Mesothelial cell of epicardium (in vitro differentiated cells): ENCODE measurements at regions not wholly inside any gene's neighbourhood (a gene's known extent, or its start where the extent isn't known, plus 50 kb on each side); places are given as distances from the start of the nearest gene placed in this dataset.

Source experiments
- DNase-seq, 2 experiments: peaks; one replicate each; pipeline ENCODE4 v3.0.0; 2021; ENCODE audit warnings: low spot score in 2 of 2; ENCODE audit not compliant: unreplicated experiment in 2 of 2
- H3K27ac Mint-ChIP-seq: 2 replicates; pipeline ENCODE4 v1.8.0; 2021; ENCODE audit warnings: mixed read lengths
- H3K27me3 Mint-ChIP-seq: 2 replicates; pipeline ENCODE4 v1.8.0; 2021; ENCODE audit warnings: low read depth, mixed read lengths
- H3K36me3 Mint-ChIP-seq: 2 replicates; pipeline ENCODE4 v1.8.0; 2021; ENCODE audit warnings: mixed read lengths
- H3K4me1 Mint-ChIP-seq: 2 replicates; pipeline ENCODE4 v1.8.0; 2021; ENCODE audit warnings: mixed read lengths
- H3K4me3 Mint-ChIP-seq: 2 replicates; pipeline ENCODE4 v1.8.0; 2021; ENCODE audit warnings: mild to moderate bottlenecking, moderate library complexity, mixed read lengths
- H3K9me3 Mint-ChIP-seq: 2 replicates; pipeline ENCODE4 v1.8.0; 2021; ENCODE audit warnings: mixed read lengths
- CTCF ChIP-seq: fragments of 200-600 bp; sonication (generic); IDR thresholded peaks from one replicate; pipeline ENCODE4 v1.5.0; 2021; ENCODE audit warnings: antibody characterized with exemption; ENCODE audit not compliant: unreplicated experiment

GRCh38 chr7:124681946-124682345 lies 83.6 kb downstream of the GPR37 start:
- no peaks in the 10 kb centered on the region for H3K4me1 Mint-ChIP-seq
- no peaks in the 10 kb centered on the region for H3K9me3 Mint-ChIP-seq
- H3K36me3 Mint-ChIP-seq, result no peaks in the 10 kb centered on the region
- H3K27me3 Mint-ChIP-seq, result no peaks in the 10 kb centered on the region
- TF ChIP-seq CTCF, result no peak
- no peak overlapping the region for H3K27ac Mint-ChIP-seq
- no peak overlapping the region for H3K4me3 Mint-ChIP-seq
- DNase-seq, result no peak

DNA sequence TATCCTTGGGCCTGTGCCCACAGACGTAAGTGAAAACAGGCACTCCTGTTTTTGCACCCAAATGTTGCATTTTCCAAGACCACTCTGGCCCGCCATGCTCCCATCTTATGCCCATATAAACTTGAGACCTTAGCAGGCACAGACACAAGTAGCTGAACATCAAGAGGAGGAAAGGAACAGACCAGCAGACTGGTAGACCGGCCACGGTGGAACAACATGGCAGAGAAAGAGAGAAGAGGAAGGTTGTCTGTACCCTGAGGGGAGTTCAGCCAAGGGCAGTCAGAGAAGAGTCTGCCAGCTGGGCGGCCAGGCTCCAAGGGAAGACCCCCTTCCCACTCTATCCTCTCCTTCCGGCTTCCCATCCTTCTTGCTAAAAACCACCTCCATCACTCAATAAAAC lies 85.3 kb downstream of the GPR37 start:
- Mint-ChIP-seq H3K9me3 (no peaks in the 10 kb centered on the region), H3K4me1 (no peaks in the 10 kb centered on the region), H3K36me3 (no peaks in the 10 kb centered on the region), H3K27ac (no peak overlapping the region), H3K27me3 (no peaks in the 10 kb centered on the region), H3K4me3 (no peak overlapping the region)
- TF ChIP-seq CTCF, result no peak
- no peak for DNase-seq

GRCh38 chr7:124679586-124680225 lies 85.9 kb downstream of the GPR37 start:
- Mint-ChIP-seq H3K27ac (no peak overlapping the region), H3K36me3 (no peaks in the 10 kb centered on the region), H3K9me3 (no peaks in the 10 kb centered on the region), H3K27me3 (no peaks in the 10 kb centered on the region), H3K4me3 (no peak overlapping the region), H3K4me1 (no peaks in the 10 kb centered on the region)
- DNase-seq, result no peak
- no peak for TF ChIP-seq CTCF

DNA sequence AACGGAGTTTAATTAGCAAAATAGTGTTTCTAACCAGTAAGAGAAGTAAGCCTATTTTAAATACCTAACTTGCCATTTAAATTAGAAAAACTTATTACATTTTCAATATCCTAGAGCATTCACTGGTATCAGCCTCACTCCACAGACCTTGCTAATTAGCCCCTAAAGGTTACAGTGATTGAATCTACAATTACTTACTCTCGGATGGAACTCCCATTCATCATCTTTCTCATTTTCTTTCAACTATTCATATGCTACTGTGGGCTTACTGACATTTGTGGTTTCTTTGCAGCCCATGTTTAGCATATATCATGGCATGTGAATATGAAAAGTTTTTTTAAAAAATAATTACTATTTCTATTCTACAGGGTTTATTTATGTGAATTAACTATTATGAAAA lies 86.4 kb downstream of the GPR37 start:
- no peak for TF ChIP-seq CTCF
- no peaks in the 10 kb centered on the region for H3K9me3 Mint-ChIP-seq
- no peaks in the 10 kb centered on the region for H3K36me3 Mint-ChIP-seq
- DNase-seq, result no peak
- H3K4me1 Mint-ChIP-seq, result no peaks in the 10 kb centered on the region
- no peak overlapping the region for H3K27ac Mint-ChIP-seq
- H3K27me3 Mint-ChIP-seq, result no peaks in the 10 kb centered on the region
- no peak overlapping the region for H3K4me3 Mint-ChIP-seq

- no peak overlapping the region for H3K27ac Mint-ChIP-seq
- H3K27me3 Mint-ChIP-seq, result no peaks in the 10 kb centered on the region
- H3K4me1 Mint-ChIP-seq, result peaks cover 16% of the 10 kb centered on the region
- DNase-seq, result no peak
- H3K4me3 Mint-ChIP-seq, result no peak overlapping the region
- H3K9me3 Mint-ChIP-seq, result no peaks in the 10 kb centered on the region
- no peaks in the 10 kb centered on the region for H3K36me3 Mint-ChIP-seq
- no peak for TF ChIP-seq CTCF
These were observed 91.1 kb downstream of the GPR37 start for GRCh38 chr7:124674451-124674850.

- no peak overlapping the region for H3K4me3 Mint-ChIP-seq
- no peak for DNase-seq
- no peaks in the 10 kb centered on the region for H3K36me3 Mint-ChIP-seq
- no peaks in the 10 kb centered on the region for H3K9me3 Mint-ChIP-seq
- no peak overlapping the region for H3K27ac Mint-ChIP-seq
- H3K27me3 Mint-ChIP-seq, result no peaks in the 10 kb centered on the region
- no peak for TF ChIP-seq CTCF
- peaks cover 25% of the 10 kb centered on the region for H3K4me1 Mint-ChIP-seq
These were observed 93.6 kb downstream of the GPR37 start for GRCh38 chr7:124672011-124672410.
